Endothelial cell of umbilical vein (primary cell): ENCODE measurements at regions not wholly inside any gene's neighbourhood (a gene's known extent, or its start where the extent isn't known, plus 50 kb on each side); places are given as distances from the start of the nearest gene placed in this dataset.

Experiments
- BruUV-seq: library from RNA; stranded (reverse); fragments of 400-500 nt; replicated peaks from 2 replicates; lab custom pipeline; 2021; lab: Mats Ljungman, UMichigan
- CTCF ChIA-PET: fragments of 300-600, 350-600 bp; sonication (Branson Sonifier 250); formaldehyde crosslinking; loops from one replicate; lab custom pipeline; 2021; ENCODE audit warnings: antibody characterized with exemption, inconsistent platforms; lab: Charles Lee
- POLR2A ChIA-PET: fragments of 300-600, 350-600 bp; sonication (Branson Sonifier 250); formaldehyde crosslinking; loops from one replicate; lab custom pipeline; 2021; ENCODE audit warnings: antibody characterized with exemption, inconsistent platforms; lab: Charles Lee
- DNase-seq: peaks from one replicate; pipeline ENCODE4 v3.0.0-alpha.2; 2011; ENCODE audit warnings: low read depth, low spot score
- FAIRE-seq: peaks from 2 replicates; lab custom pipeline; 2011; peaks lifted over from hg19 to GRCh38; lab: Jason Lieb, UNC
- H2AFZ ChIP-seq: 2 replicates; pipeline ENCODE4 v1.6.0; 2012; ENCODE audit warnings: low read depth, low read length, control low read depth, inconsistent platforms
- H3K27ac ChIP-seq: 2 replicates; pipeline ENCODE4 v1.5.1; 2011; ENCODE audit warnings: low read depth, mild to moderate bottlenecking, control low read depth, low read length, moderate library complexity; ENCODE audit not compliant: insufficient read depth
- H3K27me3 ChIP-seq, 2 experiments: 2 replicates each; pipeline versions ENCODE4 v1.6.0 to v1.6.1; 2011; ENCODE audit warnings: low read length in 2 of 2, mixed read lengths in 1 of 2; ENCODE audit not compliant: control insufficient read depth in 2 of 2, insufficient read depth in 2 of 2
- H3K36me3 ChIP-seq, 2 experiments: 2 replicates in 1 of 2; 3 replicates in 1 of 2; pipeline ENCODE4 v1.5.1; 2011; ENCODE audit warnings: low read length in 2 of 2, mild to moderate bottlenecking in 1 of 2, moderate library complexity in 1 of 2; ENCODE audit not compliant: control insufficient read depth in 2 of 2, insufficient read depth in 2 of 2; ENCODE audit errors: extremely low read depth in 1 of 2
- H3K4me1 ChIP-seq: 3 replicates; pipeline ENCODE4 v1.5.1; 2011; ENCODE audit warnings: mild to moderate bottlenecking, low read length; ENCODE audit not compliant: control insufficient read depth, insufficient read depth; ENCODE audit errors: extremely low read depth
- H3K4me2 ChIP-seq: 2 replicates; pipeline ENCODE4 v1.6.1; 2011; ENCODE audit warnings: low read length, control low read depth, mixed read lengths; ENCODE audit not compliant: insufficient read depth
- H3K4me3 ChIP-seq, 3 experiments: fragments of 200-600 bp in 1 of 3; sonication (generic), shearing (Covaris generic) in 1 of 3; replicated peaks in 1 of 3; 2 replicates each; pipeline ENCODE4 v1.5.1; 2011 to 2016; ENCODE audit warnings: control low read depth in 3 of 3, low read length in 3 of 3, mild to moderate bottlenecking in 2 of 3, inconsistent platforms in 1 of 3, low read depth in 1 of 3, moderate library complexity in 1 of 3; ENCODE audit not compliant: insufficient read depth in 1 of 3
- H3K79me2 ChIP-seq: 2 replicates; pipeline ENCODE4 v1.6.0; 2012; ENCODE audit warnings: low read length, inconsistent platforms; ENCODE audit not compliant: control insufficient read depth, insufficient read depth
- H3K9ac ChIP-seq: replicated peaks from 2 replicates; pipeline ENCODE3; 2011; ENCODE audit warnings: low read length, control low read depth; ENCODE audit not compliant: insufficient read depth; ENCODE audit errors: extremely low read depth
- H3K9me1 ChIP-seq: replicated peaks from 3 replicates; pipeline ENCODE4 v1.6.0; 2011; ENCODE audit warnings: mild to moderate bottlenecking, low read length; ENCODE audit not compliant: control insufficient read depth, insufficient read depth; ENCODE audit errors: extremely low read depth
- H3K9me3 ChIP-seq: replicated peaks from 2 replicates; pipeline ENCODE4 v1.5.1; 2012; ENCODE audit warnings: low read length, inconsistent platforms; ENCODE audit not compliant: control insufficient read depth, insufficient read depth
- H4K20me1 ChIP-seq: replicated peaks from 2 replicates; pipeline ENCODE3; 2011; ENCODE audit warnings: mild to moderate bottlenecking, low read length; ENCODE audit not compliant: control insufficient read depth, insufficient read depth; ENCODE audit errors: extremely low read depth
- CTCF ChIP-seq, 2 donors: IDR thresholded peaks; 1 replicate in 1 of 2; 2 replicates in 1 of 2; pipeline ENCODE4 v1.5.1; 2011; ENCODE audit warnings: low read length in 2 of 2, mild to moderate bottlenecking in 2 of 2, moderate library complexity in 2 of 2, control low read depth in 1 of 2, inconsistent platforms in 1 of 2, low read depth in 1 of 2; ENCODE audit not compliant: insufficient read depth in 1 of 2; ENCODE audit errors: extremely low read depth in 1 of 2
- EZH2 ChIP-seq: IDR thresholded peaks from 2 replicates; pipeline ENCODE4 v1.6.1; 2012; ENCODE audit warnings: borderline replicate concordance, low read depth, mild to moderate bottlenecking, moderate library complexity, low read length, inconsistent platforms; ENCODE audit not compliant: severe bottlenecking
- FOS ChIP-seq: IDR thresholded peaks from 2 replicates; pipeline ENCODE4 v1.6.1; 2011; ENCODE audit warnings: mild to moderate bottlenecking, low read length, moderate library complexity, borderline replicate concordance; ENCODE audit not compliant: insufficient read depth
- GATA2 ChIP-seq: IDR thresholded peaks from 2 replicates; pipeline ENCODE4 v1.7.0; 2011; ENCODE audit warnings: low read depth, mild to moderate bottlenecking, moderate library complexity, mixed read lengths, low read length; ENCODE audit not compliant: insufficient read length, insufficient read depth
- JUN ChIP-seq: IDR thresholded peaks from 2 replicates; pipeline ENCODE4 v1.6.1; 2011; ENCODE audit warnings: borderline replicate concordance, low read depth; ENCODE audit not compliant: insufficient read length, insufficient read depth
- MAX ChIP-seq: IDR thresholded peaks from 2 replicates; pipeline ENCODE4 v1.6.1; 2011; ENCODE audit not compliant: insufficient read depth, insufficient read length
- MYC ChIP-seq: IDR thresholded peaks from one replicate; pipeline ENCODE4 v1.6.1; 2011; ENCODE audit warnings: mild to moderate bottlenecking, low read depth, low read length
- POLR2A ChIP-seq: IDR thresholded peaks from 2 replicates; pipeline ENCODE4 v1.6.1; 2012; ENCODE audit warnings: low read depth, mild to moderate bottlenecking, control low read depth, low read length
- POLR2AphosphoS5 ChIP-seq: IDR thresholded peaks from 2 replicates; pipeline ENCODE4 v1.6.1; 2012; ENCODE audit warnings: low read depth, mild to moderate bottlenecking, control low read depth, low read length, moderate library complexity; ENCODE audit not compliant: insufficient read depth
- dilution Hi-C: fragments of 300-500 bp; cut with MboI; formaldehyde crosslinking; loops from one replicate; pipeline ENCODE4 v1.15.0; 2019; ENCODE audit warnings: low sequenced_read_pairs; ENCODE audit not compliant: extremely low pct_ligation_motif_present
- intact Hi-C: fragments of 100-400 bp; cut with micrococcal nuclease; formaldehyde crosslinking; loops from one replicate; pipeline ENCODE4 v1.10.0; 2022

- Histone ChIP-seq H3K4me2 (no peak overlapping the region), H3K9ac (no peak overlapping the region), H3K4me3 (no peak overlapping the region), H3K9me1 (no peaks in the 10 kb centered on the region), H3K36me3 (no peaks in the 10 kb centered on the region), H3K9me3 (no peaks in the 10 kb centered on the region), H2AFZ (no peak overlapping the region), H3K79me2 (no peaks in the 10 kb centered on the region), H3K4me1 (no peaks in the 10 kb centered on the region), H3K27me3 (no peaks in the 10 kb centered on the region), H3K27ac (no peak overlapping the region), H4K20me1 (no peaks in the 10 kb centered on the region)
- TF ChIP-seq MAX, result no peak
- TF ChIP-seq GATA2, result no peak
- TF ChIP-seq JUN, result no peak
- no peak for TF ChIP-seq POLR2AphosphoS5
- DNase-seq (no peak), FAIRE-seq (no peak)
- dilution Hi-C loops, result no loop called here
- ChIA-PET POLR2A (no interaction called here), CTCF (no interaction called here)
- intact Hi-C loops, result no loop called here
- BruUV-seq, result no TSS peak
These were observed 80.4 kb upstream of the MARCHF11 start for GRCh38 chr5:16260000-16260399.

GRCh38 chr5:16253856-16254255 lies 74.3 kb upstream of the MARCHF11 start:
- intact Hi-C loops, result no loop called here
- POLR2A ChIA-PET, result no interaction called here
- no peak for TF ChIP-seq CTCF (IDR thresholded peaks at IDR 0.05; ENCODE audit: extremely low read depth in 1 of 2, insufficient read depth in 1 of 2, low read depth in 1 of 2, low read length in 2 of 2)
- no peak for TF ChIP-seq MAX
- TF ChIP-seq FOS, result no peak
- TF ChIP-seq POLR2A, result no peak
- TF ChIP-seq POLR2AphosphoS5, result no peak
- no peak for TF ChIP-seq EZH2
- no peak for TF ChIP-seq GATA2
- TF ChIP-seq MYC, result no peak
- TF ChIP-seq JUN, result no peak
- Histone ChIP-seq H3K27me3 (no peaks in the 10 kb centered on the region), H3K9me1 (no peaks in the 10 kb centered on the region), H4K20me1 (no peaks in the 10 kb centered on the region), H3K27ac (no peak overlapping the region), H3K9ac (no peak overlapping the region), H3K36me3 (no peaks in the 10 kb centered on the region), H3K4me1 (no peaks in the 10 kb centered on the region), H3K9me3 (no peaks in the 10 kb centered on the region), H3K79me2 (no peaks in the 10 kb centered on the region), H2AFZ (no peak overlapping the region), H3K4me3 (no peak overlapping the region), H3K4me2 (no peak overlapping the region)
- DNase-seq (no peak), FAIRE-seq (no peak)
- dilution Hi-C loops, result no loop called here
- CTCF ChIA-PET, result no interaction called here
- no TSS peak for BruUV-seq
